ENCODE measurements at regions not wholly inside any gene's neighbourhood (a gene's known extent, or its start where the extent isn't known, plus 50 kb on each side); places are given as distances from the start of the nearest gene placed in this dataset.

- DNase-seq, result no peak
These were observed 1044.4 kb downstream of the ADGRL2 start for GRCh38 chr1:82844911-82845827.

GRCh38 chr1:82844447-82844846 is 1043.7 kb downstream of the ADGRL2 start:
- DNase-seq, result no peak

- no peak for DNase-seq
These were observed 1043.1 kb downstream of the ADGRL2 start for GRCh38 chr1:82843876-82844275.

GRCh38 chr1:82840192-82840591 is 1039.5 kb downstream of the ADGRL2 start:
- no peak for DNase-seq

DNA sequence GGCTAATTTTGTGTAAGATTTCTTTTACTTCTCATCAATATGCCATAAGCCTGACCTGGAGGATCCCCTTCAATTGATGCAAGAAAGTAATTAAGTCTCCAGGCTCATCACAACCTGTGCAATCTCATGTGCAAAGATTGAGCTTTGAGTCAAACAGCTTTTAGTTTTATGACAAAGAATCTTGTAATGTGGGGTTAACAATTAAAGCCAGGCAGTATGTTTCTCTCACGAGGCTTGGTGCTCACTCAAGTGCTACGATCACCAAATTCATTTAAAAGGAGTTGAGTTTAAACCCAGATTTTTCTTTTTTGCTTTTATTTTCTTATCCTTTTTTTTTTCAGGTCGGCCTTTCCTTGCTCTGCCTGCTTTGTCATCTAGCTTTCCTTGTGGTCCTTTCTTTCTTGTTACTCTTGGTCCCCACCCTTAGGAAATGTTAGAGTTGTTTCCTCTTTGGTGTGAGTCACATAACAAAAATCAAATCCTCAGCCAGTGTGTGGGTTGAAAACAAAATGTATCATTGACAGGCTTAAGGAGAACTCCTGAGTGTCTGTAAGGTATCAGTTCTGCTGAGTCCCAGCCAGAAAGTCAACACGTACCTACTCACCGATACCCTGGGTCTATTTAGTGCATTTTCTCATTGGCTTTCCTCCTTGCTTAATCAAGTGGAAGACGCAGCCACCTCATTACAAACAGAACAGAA is 1037.2 kb downstream of the ADGRL2 start:
- no peak for DNase-seq

- no peak for DNase-seq
These were observed 1036.4 kb downstream of the ADGRL2 start for GRCh38 chr1:82836973-82837680.

DNA sequence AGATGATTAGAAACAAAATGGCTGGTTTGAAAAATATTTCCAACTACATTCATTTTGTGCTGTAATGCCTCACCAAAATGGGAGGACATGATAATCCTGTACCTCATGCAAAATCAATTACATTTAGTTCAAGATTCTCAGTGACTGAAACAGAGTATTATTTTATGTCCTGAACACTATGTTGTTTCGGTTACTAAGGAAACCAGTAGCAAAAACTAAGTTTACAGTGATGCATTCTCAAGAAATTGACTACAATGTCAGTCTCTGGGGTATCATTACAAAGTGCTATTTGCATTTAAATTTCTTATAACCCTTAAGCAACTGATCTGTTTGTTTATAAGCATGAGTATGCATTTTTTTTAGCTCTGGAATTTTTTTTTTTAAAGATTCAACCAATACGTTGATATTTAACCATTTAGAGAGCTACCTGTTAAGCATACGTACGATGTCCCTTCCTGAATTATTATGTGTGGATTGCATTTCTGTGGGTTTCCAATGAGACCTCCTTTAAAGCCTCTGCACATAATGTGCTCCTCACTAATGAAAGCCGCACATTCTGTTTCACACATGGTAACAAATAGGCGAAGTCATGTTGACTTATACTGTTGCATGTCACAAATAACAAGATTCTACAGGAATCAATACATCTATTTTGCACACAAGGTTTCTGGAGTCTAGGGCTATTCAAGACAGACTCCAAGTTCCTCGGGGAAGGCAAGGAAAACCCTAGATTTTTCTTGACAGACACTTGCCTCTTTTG is 1035.7 kb downstream of the ADGRL2 start:
- DNase-seq, result no peak

- no peak for DNase-seq
These were observed 1030.1 kb downstream of the ADGRL2 start for GRCh38 chr1:82830690-82831380.

- DNase-seq, result no peak
These were observed 1028.8 kb downstream of the ADGRL2 start for GRCh38 chr1:82829527-82829926.

- no peak for DNase-seq
These were observed 1023.1 kb downstream of the ADGRL2 start for GRCh38 chr1:82823876-82824275.

- DNase-seq, result no peak
These were observed 1020.1 kb downstream of the ADGRL2 start for GRCh38 chr1:82820816-82821215.

DNA sequence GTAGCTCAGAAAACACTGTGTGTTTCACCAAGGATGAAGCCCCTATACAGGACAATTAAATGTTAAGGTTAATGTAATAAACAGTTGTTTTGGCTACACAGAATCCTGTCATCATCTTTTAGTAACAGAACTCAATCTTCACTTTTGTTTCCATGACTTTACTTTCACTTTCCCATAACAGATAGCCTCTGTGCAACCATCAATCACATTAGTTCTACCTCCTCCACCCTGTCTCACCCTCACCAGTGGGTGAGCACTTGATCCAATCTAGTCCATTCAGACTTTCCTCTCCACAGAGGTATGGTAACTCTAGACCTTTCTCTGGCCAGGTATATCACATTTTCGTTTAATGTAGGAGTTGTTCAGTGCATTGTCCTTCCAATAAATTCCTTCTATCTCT is 1018.5 kb downstream of the ADGRL2 start:
- no peak for DNase-seq

- DNase-seq, result no peak
These were observed 1017.9 kb downstream of the ADGRL2 start for GRCh38 chr1:82818586-82818985.

DNA sequence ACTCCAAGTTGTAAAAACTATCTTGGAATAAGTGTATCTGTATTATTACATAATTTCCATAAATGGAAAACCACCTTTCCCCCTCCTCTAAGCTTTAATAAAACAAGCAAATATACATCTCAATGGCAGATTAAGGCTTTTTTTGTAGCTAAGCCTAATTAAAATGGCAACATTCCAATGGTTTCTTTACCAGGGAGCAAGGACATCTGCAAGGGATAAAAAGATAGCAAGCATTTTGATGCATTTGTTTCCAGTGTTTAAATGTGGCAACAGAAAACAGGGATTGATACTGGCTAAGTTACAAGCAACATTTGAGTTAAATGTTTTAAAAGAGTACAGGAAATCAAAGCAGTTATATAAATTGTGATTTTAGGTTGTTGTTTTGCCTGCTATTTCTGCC is 1012.7 kb downstream of the ADGRL2 start:
- no peak for DNase-seq

DNA sequence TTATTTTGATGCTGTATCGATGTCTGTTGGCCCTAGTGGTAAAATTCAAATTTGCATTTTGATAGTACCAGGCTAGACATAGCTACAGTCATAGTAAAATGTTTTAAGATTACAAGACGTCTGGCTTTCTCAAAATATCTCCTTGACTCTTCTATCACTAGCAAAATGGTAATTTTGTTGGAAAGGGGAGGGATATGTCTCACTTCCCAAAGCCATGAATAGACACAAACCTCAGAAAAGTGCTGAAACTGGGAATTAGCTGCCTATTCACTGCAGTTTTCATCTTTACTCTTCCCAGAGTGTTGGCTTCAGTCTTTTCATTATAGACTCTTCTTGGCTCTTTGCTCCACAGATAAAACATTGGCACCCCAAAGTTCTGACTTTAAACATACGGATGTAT is 1009.9 kb downstream of the ADGRL2 start:
- no peak for DNase-seq

- DNase-seq, result no peak
These were observed 1006.8 kb downstream of the ADGRL2 start for GRCh38 chr1:82807563-82807962.

GRCh38 chr1:82806133-82806532 is 1005.4 kb downstream of the ADGRL2 start:
- no peak for DNase-seq

DNA sequence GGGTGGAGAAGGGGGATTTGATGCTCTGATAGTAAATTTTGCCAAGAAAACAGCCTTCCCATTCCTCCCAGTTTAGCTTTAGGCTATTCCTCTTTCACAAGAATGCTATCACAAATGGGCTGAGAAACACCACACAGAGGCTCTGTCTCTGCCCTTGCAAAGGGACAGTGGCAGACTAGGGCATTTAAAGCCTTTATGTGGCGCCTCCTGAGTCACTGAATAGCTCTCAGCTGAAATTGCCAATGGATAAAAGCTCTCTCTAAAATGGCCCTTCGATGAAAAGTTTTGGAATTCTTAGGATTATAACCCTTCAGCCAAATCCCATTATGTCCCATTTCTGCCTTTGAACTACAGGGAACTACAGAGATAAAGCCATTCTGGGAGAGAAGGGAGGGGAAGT is 1000.4 kb downstream of the ADGRL2 start:
- no peak for DNase-seq

DNA sequence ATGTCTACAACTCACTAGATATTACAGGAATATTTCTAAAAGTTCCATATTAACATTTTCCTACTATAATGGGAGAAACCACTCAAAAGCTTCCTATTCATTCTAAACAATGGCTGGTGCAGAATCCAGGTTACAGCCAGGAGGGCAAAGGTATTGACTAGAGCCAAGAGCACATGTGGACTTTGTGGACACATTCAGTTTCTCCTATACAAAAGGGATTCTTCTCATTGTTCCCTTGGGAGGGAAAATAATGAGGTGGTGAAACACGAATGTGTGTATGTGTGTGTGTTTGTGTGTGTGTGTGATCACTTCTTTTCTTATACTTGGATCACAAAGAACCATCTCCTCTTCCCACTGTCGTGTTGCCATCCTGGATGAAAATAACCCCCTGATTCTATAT is 1000.0 kb downstream of the ADGRL2 start:
- no peak for DNase-seq

GRCh38 chr1:82799261-82799660 is 998.5 kb downstream of the ADGRL2 start:
- no peak for DNase-seq

GRCh38 chr1:82795508-82796149 is 994.9 kb downstream of the ADGRL2 start:
- peak; percentile 41 for DNase-seq

DNA sequence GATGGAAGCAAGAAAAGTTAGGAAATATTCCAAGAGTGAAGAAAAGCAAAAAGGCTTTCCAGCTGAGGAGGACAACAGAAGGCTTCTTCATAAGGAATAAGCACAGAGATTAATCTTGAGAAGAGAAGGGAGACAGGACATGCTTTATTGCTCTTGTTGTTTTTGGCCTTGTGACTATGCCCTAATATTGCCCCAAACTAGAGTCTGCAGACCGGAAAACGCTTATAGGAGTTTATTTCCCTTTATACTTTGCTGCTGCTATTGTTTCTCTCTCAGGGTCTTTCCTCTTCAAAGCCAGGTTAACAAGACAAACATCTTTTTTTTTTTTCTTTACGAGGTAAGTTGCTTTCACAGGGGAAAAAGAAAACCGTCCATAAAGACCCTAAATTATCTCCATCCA is 991.4 kb downstream of the ADGRL2 start:
- no peak for DNase-seq

Measured in inflammatory macrophage treated with lipopolysaccharide for 4 hours (primary cell).